ENCODE measurements at regions not wholly inside any gene's neighbourhood (a gene's known extent, or its start where the extent isn't known, plus 50 kb on each side); places are given as distances from the start of the nearest gene placed in this dataset.
"Not testable (repeated sequence)": the region's sequence is repeated elsewhere in the genome, so short reads cannot be mapped to it uniquely, and the experiment has no call there.

GRCh38 chr6:78131521-78131920, 478.7 kb downstream of the MEI4 start:
- Mint-ChIP-seq H3K4me1 (ENCODE audit: low read depth) (no peaks in the 10 kb centered on the region), H3K27ac (no peak overlapping the region), H3K36me3 (ENCODE audit: low read depth) (no peaks in the 10 kb centered on the region), H3K4me3 (no peak overlapping the region), H3K9me3 (peaks cover 61% of the 10 kb centered on the region), H3K27me3 (ENCODE audit: low read depth) (no peaks in the 10 kb centered on the region)
- no peak for DNase-seq (ENCODE audit: low spot score)

- Mint-ChIP-seq H3K4me1 (ENCODE audit: low read depth) (no peaks in the 10 kb centered on the region), H3K36me3 (ENCODE audit: low read depth) (no peaks in the 10 kb centered on the region), H3K27ac (no peak overlapping the region), H3K9me3 (peaks cover 65% of the 10 kb centered on the region), H3K4me3 (no peak overlapping the region), H3K27me3 (ENCODE audit: low read depth) (no peaks in the 10 kb centered on the region)
- DNase-seq (ENCODE audit: low spot score) = no peak
These were observed 480.0 kb downstream of the MEI4 start for GRCh38 chr6:78132671-78133410.

DNA sequence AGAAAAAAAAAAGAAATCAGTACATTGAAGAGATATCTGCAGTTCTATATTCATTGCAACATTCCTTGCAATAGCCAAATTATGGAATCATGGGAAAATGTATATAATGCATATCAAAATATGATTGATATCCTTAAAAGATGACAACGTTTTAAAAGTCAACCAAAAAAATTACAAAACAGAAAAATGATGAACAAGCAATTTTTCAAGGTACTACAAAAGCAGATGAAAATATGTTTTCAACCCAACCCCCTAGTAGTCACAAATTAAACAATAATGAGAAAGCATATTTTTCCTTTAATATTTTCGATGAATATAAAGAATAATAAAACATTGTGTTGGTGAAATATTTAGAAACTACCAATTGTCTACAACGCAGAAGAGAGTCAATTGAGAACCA, 497.6 kb downstream of the MEI4 start:
- no peak for DNase-seq (ENCODE audit: low spot score)
- H3K27ac Mint-ChIP-seq = no peak overlapping the region

DNA sequence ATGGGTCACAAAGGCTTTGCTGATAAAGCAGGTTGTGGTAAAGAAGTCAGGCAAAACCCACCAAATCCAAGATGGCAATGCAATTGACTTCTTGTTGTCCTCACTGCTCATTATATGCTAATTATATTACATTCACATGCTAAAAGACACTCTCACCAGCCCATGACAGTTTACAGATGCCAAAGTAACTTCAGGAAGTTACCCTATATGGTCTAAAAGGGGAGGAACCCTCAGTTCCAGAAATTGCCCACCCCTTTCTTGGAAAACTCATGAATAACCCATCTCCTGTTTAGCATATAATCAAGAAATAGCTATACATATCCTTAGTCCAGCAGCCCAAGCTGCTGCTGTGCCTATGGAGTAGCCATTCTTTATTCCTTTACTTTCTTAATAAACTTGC, 501.1 kb downstream of the MEI4 start:
- Mint-ChIP-seq H3K27me3 (ENCODE audit: low read depth) (no peaks in the 10 kb centered on the region), H3K36me3 (ENCODE audit: low read depth) (no peaks in the 10 kb centered on the region), H3K27ac (no peak overlapping the region), H3K9me3 (peaks cover 6% of the 10 kb centered on the region), H3K4me1 (ENCODE audit: low read depth) (no peaks in the 10 kb centered on the region), H3K4me3 (no peak overlapping the region)
- no peak for DNase-seq (ENCODE audit: low spot score)

More for the DNA sequence above, 497.6 kb downstream of the MEI4 start:
- no peaks in the 10 kb centered on the region for H3K36me3 Mint-ChIP-seq (ENCODE audit: low read depth)
- H3K27me3 Mint-ChIP-seq (ENCODE audit: low read depth) = no peaks in the 10 kb centered on the region
- peaks cover 11% of the 10 kb centered on the region for H3K9me3 Mint-ChIP-seq
- no peaks in the 10 kb centered on the region for H3K4me1 Mint-ChIP-seq (ENCODE audit: low read depth)
- H3K4me3 Mint-ChIP-seq = no peak overlapping the region

- H3K9me3 Mint-ChIP-seq = peaks cover 4% of the 10 kb centered on the region
- no peaks in the 10 kb centered on the region for H3K4me1 Mint-ChIP-seq (ENCODE audit: low read depth)
- DNase-seq (ENCODE audit: low spot score) = no peak
- H3K27ac Mint-ChIP-seq = no peak overlapping the region
- no peak overlapping the region for H3K4me3 Mint-ChIP-seq
- H3K36me3 Mint-ChIP-seq (ENCODE audit: low read depth) = no peaks in the 10 kb centered on the region
- H3K27me3 Mint-ChIP-seq (ENCODE audit: low read depth) = no peaks in the 10 kb centered on the region
These were observed 504.8 kb downstream of the MEI4 start for GRCh38 chr6:78157606-78158005.

GRCh38 chr6:78188891-78189290, 536.1 kb downstream of the MEI4 start:
- Mint-ChIP-seq H3K27ac (no peak overlapping the region), H3K36me3 (ENCODE audit: low read depth) (no peaks in the 10 kb centered on the region), H3K4me3 (no peak overlapping the region), H3K9me3 (peaks cover 8% of the 10 kb centered on the region), H3K4me1 (ENCODE audit: low read depth) (no peaks in the 10 kb centered on the region), H3K27me3 (ENCODE audit: low read depth) (no peaks in the 10 kb centered on the region)
- no peak for DNase-seq (ENCODE audit: low spot score)

- H3K4me3 Mint-ChIP-seq = no peak overlapping the region
- H3K27ac Mint-ChIP-seq = no peak overlapping the region
- peaks cover 8% of the 10 kb centered on the region for H3K9me3 Mint-ChIP-seq
- no peak for DNase-seq (ENCODE audit: low spot score)
- H3K4me1 Mint-ChIP-seq (ENCODE audit: low read depth) = no peaks in the 10 kb centered on the region
- H3K36me3 Mint-ChIP-seq (ENCODE audit: low read depth) = no peaks in the 10 kb centered on the region
- H3K27me3 Mint-ChIP-seq (ENCODE audit: low read depth) = no peaks in the 10 kb centered on the region
These were observed 539.2 kb downstream of the MEI4 start for GRCh38 chr6:78192057-78192456.

DNA sequence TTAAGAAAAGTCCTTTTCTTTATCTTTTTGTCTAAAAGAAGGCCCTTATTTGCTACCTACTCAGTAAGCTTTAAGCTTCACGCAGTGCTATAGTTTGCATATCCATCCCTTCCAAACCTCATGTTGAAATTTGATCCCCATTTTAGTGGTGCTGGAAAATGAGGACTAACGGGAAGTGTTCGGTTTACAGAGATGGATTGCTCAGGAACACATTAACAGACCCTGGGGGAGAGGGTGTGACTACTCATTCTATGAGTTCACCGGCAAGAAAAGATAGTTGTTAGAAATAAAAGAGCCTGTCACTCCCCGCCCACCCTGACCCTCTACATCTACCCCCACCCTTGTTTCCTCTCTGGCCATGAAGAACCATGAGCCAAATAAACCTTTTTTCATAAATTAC, 546.2 kb downstream of the MEI4 start:
- no peak for DNase-seq (ENCODE audit: low spot score)
- Mint-ChIP-seq H3K27me3 (ENCODE audit: low read depth) (no peaks in the 10 kb centered on the region), H3K27ac (no peak overlapping the region), H3K4me1 (ENCODE audit: low read depth) (no peaks in the 10 kb centered on the region), H3K4me3 (no peak overlapping the region), H3K36me3 (ENCODE audit: low read depth) (no peaks in the 10 kb centered on the region), H3K9me3 (no peaks in the 10 kb centered on the region)

- Mint-ChIP-seq H3K4me3 (no peak overlapping the region), H3K9me3 (no peaks in the 10 kb centered on the region), H3K27me3 (ENCODE audit: low read depth) (no peaks in the 10 kb centered on the region), H3K36me3 (ENCODE audit: low read depth) (no peaks in the 10 kb centered on the region), H3K4me1 (ENCODE audit: low read depth) (no peaks in the 10 kb centered on the region), H3K27ac (no peak overlapping the region)
- no peak for DNase-seq (ENCODE audit: low spot score)
These were observed 569.4 kb downstream of the MEI4 start for GRCh38 chr6:78222226-78222625.

GRCh38 chr6:78231002-78231401, 578.2 kb downstream of the MEI4 start:
- Mint-ChIP-seq H3K27ac (no peak overlapping the region), H3K27me3 (ENCODE audit: low read depth) (no peaks in the 10 kb centered on the region), H3K9me3 (peaks cover 29% of the 10 kb centered on the region), H3K4me1 (ENCODE audit: low read depth) (no peaks in the 10 kb centered on the region), H3K4me3 (no peak overlapping the region), H3K36me3 (ENCODE audit: low read depth) (no peaks in the 10 kb centered on the region)
- no peak for DNase-seq (ENCODE audit: low spot score)

DNA sequence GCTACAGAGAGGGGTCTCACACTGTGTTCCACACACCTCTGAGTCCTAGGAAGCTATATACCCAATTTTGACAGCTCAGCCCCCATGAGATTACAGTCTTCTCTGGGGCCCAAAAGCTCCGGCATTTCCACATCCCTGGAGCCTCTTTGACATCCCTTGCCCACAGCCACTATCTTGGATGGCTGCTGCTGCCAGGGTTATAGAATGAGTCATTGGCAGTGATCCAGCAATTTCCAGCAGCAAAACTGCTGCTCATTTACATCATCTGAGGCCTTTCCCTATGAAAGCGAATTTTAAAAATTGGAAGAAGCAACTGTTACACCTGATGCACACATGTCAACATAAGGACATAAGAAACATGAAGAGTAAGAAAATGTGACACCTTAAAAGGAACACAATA, 590.7 kb downstream of the MEI4 start:
- Mint-ChIP-seq H3K36me3 (ENCODE audit: low read depth) (no peaks in the 10 kb centered on the region), H3K9me3 (peaks cover 32% of the 10 kb centered on the region), H3K4me3 (no peak overlapping the region), H3K4me1 (ENCODE audit: low read depth) (no peaks in the 10 kb centered on the region), H3K27ac (no peak overlapping the region), H3K27me3 (ENCODE audit: low read depth) (no peaks in the 10 kb centered on the region)
- DNase-seq (ENCODE audit: low spot score) = no peak

DNA sequence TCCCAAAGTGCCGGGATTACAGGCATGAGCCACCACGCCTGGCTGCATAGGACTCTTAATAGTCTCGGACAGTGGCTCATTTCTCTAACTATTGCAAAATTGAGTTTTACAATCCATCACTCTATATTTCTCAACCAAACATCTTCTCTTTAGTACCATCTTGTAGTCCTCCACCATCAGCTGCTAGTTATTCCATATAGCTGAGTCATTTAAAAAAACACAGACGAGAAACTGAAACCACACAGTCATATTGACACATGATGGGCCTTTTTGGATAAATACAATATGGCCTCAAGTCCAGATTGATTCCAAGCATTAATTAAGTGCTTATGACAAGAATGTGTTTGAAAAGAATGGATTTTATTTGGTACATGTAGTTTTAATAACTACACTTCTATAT, 599.1 kb downstream of the MEI4 start:
- Mint-ChIP-seq H3K36me3 (ENCODE audit: low read depth) (no peaks in the 10 kb centered on the region), H3K4me3 (no peak overlapping the region), H3K4me1 (ENCODE audit: low read depth) (no peaks in the 10 kb centered on the region), H3K9me3 (peaks cover 15% of the 10 kb centered on the region), H3K27me3 (ENCODE audit: low read depth) (no peaks in the 10 kb centered on the region), H3K27ac (no peak overlapping the region)
- DNase-seq (ENCODE audit: low spot score) = no peak

DNA sequence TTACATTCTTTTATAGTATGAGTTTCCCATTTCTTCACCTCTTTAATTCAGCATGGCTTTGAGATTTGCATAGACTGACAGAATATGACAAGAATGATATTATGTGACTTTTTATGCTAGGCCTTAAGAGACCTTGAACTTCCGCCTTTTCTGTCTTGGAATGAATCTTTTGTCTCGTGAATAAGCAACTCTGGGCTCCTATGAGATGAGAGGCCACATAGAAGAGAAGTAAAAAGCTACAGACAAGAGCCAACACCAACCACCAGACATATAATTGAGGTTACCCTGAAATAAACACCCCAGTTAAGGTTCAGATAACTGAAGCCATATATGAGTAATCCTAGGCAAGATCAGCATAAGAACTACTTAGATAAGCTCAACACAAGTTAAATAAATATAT, 600.8 kb downstream of the MEI4 start:
- Mint-ChIP-seq H3K27me3 (ENCODE audit: low read depth) (no peaks in the 10 kb centered on the region), H3K9me3 (peaks cover 11% of the 10 kb centered on the region), H3K4me1 (ENCODE audit: low read depth) (no peaks in the 10 kb centered on the region), H3K27ac (no peak overlapping the region), H3K4me3 (no peak overlapping the region), H3K36me3 (ENCODE audit: low read depth) (no peaks in the 10 kb centered on the region)
- no peak for DNase-seq (ENCODE audit: low spot score)

DNA sequence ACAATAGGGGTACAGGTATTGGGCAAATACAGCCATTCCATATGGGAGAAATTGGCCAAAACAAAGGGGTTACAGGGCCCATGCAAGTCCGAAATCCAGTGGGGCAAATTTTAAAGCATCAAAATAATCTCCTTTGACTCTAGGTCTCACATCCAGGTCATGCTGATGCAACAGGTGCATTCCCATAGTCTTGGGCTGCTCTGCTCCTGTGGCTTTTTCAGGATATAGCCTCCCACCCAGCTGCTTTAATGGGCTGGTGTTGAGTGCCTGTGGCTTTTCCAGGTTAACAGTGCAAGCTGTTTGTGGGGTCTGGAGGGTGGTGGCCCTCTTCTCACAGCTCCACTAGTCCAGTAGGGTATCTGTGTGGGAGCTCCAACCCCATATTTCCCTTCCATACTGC, 607.1 kb downstream of the MEI4 start:
- H3K36me3 Mint-ChIP-seq (ENCODE audit: low read depth) = no peaks in the 10 kb centered on the region
- no peak overlapping the region for H3K27ac Mint-ChIP-seq
- H3K9me3 Mint-ChIP-seq = peaks cover 7% of the 10 kb centered on the region
- no peaks in the 10 kb centered on the region for H3K27me3 Mint-ChIP-seq (ENCODE audit: low read depth)
- no peak for DNase-seq (ENCODE audit: low spot score)
- no peak overlapping the region for H3K4me3 Mint-ChIP-seq
- H3K4me1 Mint-ChIP-seq (ENCODE audit: low read depth) = no peaks in the 10 kb centered on the region

DNA sequence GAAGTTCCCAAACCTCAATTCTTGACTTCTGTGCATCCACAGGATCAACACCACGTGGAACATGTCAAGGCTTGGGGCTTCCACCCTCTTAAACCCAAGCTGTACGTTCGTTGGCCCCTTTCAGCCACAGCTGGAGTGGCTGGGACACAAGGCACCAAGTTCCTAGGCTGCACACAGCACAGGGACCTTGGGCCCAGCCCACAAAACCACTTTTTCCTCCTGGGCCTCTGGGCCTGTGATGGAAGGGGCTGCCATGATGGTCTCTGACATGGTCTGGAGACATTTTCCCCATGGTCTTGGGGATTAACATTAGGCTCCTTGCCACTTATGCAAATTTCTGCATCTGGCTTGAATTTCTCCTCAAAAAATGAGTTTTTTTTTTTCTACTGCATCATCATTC, 606.9 kb upstream of the IRAK1BP1 start:
- H3K27me3 Mint-ChIP-seq (ENCODE audit: low read depth); H3K27ac Mint-ChIP-seq; H3K4me1 Mint-ChIP-seq (ENCODE audit: low read depth); H3K9me3 Mint-ChIP-seq; H3K4me3 Mint-ChIP-seq; H3K36me3 Mint-ChIP-seq (ENCODE audit: low read depth); DNase-seq (ENCODE audit: low spot score): not testable (repeated sequence)

All from T-helper 2 cell treated with Interferon-gamma antibody and Interleukin-4, amounts not matched to agents 5 μg/mL and 100 μg/mL, for 36 hours (primary cell).